ENCODE measurements at regions not wholly inside any gene's neighbourhood (a gene's known extent, or its start where the extent isn't known, plus 50 kb on each side); places are given as distances from the start of the nearest gene placed in this dataset.

DNA sequence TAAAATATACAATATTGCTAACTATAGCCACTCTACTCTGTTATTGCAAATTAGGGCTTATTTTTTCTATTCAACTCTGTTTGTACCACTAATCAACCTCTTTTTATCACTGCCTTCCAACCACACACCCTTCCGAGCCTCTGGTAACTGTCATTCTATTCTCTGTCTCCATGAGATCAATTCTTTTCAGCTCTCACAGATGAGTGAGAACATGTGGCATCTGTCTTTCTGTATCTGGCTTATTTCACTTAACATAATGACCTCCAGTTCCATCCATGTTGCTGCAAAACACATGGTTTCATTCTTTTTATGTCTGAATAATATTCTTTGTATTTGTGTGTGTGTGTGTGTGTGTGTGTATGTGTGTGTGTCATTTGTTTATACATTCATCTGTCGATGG, 350.1 kb upstream of the DACH1 start:
- Histone ChIP-seq H3K9me3 (replicated peaks; ENCODE audit: low read length) (no peaks in the 10 kb centered on the region), H3K9ac (ENCODE audit: low read depth, low read length) (no peak overlapping the region), H3K4me1 (ENCODE audit: control insufficient read depth, insufficient read depth, low read length) (no peaks in the 10 kb centered on the region), H3K36me3 (ENCODE audit: insufficient read depth, low read length) (no peaks in the 10 kb centered on the region), H3K27me3 (ENCODE audit: control insufficient read depth, insufficient read depth, low read length) (no peaks in the 10 kb centered on the region), H3K4me2 (ENCODE audit: low read length) (no peak overlapping the region), H3K4me3 (ENCODE audit: low read length) (no peak overlapping the region)

DNA sequence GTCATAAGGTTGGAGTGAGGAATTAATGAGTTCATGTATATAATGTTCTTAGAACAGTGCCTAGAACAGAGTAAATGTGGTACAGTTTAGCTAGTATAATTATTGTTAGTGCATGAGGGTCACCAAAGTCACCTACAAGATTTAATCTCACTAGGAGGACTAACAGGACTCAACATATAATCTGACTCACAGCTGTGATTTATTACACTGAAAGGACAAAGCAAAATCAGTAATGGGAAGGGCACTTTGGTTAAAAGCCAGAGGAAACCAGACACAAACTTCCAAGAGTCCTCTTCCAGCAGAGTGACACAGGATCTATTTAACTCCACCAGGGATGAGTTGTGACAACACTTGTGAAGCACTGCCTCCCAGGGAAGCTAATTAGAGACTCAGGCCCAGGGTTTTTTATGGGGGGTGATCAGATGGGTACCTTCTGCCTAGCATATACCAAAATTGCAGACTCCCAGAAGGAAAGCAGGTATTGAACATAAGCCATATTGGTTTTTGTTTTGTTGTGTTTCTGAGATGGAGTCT, 341.2 kb upstream of the DACH1 start:
- Histone ChIP-seq H3K36me3 (ENCODE audit: insufficient read depth, low read length) (no peaks in the 10 kb centered on the region), H3K4me1 (ENCODE audit: control insufficient read depth, insufficient read depth, low read length) (peaks cover 3% of the 10 kb centered on the region), H3K4me2 (ENCODE audit: low read length) (no peak overlapping the region), H3K9ac (ENCODE audit: low read depth, low read length) (no peak overlapping the region), H3K4me3 (ENCODE audit: low read length) (no peak overlapping the region), H3K9me3 (replicated peaks; ENCODE audit: low read length) (no peaks in the 10 kb centered on the region), H3K27me3 (ENCODE audit: control insufficient read depth, insufficient read depth, low read length) (no peaks in the 10 kb centered on the region)

DNA sequence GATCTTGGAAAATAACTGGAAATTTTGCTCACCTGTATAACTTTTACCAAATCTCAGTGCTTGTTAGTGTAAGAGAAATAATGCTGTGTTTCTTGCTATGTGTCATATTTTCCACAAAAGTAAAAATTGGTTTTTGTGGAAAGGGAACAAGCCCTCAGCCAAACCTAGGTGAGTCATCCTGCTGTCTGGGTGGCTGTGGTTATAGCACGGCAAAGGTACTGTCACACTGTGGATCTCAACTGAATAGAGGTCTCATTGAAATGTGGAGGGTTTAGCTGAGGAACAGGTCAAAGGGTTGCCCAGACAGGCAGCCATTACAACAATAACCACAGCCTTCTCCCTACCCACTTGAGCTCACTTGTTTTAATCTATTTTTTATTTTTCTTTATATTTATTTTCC, 338.8 kb upstream of the DACH1 start:
- Histone ChIP-seq H3K27me3 (ENCODE audit: control insufficient read depth, insufficient read depth, low read length) (no peaks in the 10 kb centered on the region), H3K9ac (ENCODE audit: low read depth, low read length) (no peak overlapping the region), H3K36me3 (ENCODE audit: insufficient read depth, low read length) (no peaks in the 10 kb centered on the region), H3K4me1 (ENCODE audit: control insufficient read depth, insufficient read depth, low read length) (peaks cover 3% of the 10 kb centered on the region), H3K9me3 (replicated peaks; ENCODE audit: low read length) (no peaks in the 10 kb centered on the region), H3K4me3 (ENCODE audit: low read length) (no peak overlapping the region), H3K4me2 (ENCODE audit: low read length) (no peak overlapping the region)

DNA sequence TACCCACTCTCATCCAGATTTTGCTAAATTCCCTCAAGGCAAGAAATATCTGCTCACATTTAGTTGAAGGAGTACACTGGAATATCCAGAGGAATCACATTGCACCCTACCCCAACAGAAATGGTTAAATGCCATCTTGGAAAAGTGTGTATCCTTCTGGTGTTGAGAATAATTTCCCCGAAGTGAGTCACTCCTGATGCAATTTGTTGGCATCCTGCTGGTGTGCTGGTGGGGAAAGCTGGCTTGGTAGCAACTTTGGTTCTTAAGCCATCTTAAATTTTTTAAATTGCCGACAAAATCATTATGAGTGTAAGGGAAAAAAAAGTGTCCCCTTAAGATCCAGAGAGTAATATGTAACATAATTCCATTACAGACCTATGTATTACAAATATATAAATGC, 337.3 kb upstream of the DACH1 start:
- Histone ChIP-seq H3K36me3 (ENCODE audit: insufficient read depth, low read length) (no peaks in the 10 kb centered on the region), H3K4me3 (ENCODE audit: low read length) (no peak overlapping the region), H3K4me2 (ENCODE audit: low read length) (no peak overlapping the region), H3K9ac (ENCODE audit: low read depth, low read length) (no peak overlapping the region), H3K4me1 (ENCODE audit: control insufficient read depth, insufficient read depth, low read length) (peaks cover 3% of the 10 kb centered on the region), H3K9me3 (replicated peaks; ENCODE audit: low read length) (no peaks in the 10 kb centered on the region), H3K27me3 (ENCODE audit: control insufficient read depth, insufficient read depth, low read length) (no peaks in the 10 kb centered on the region)

DNA sequence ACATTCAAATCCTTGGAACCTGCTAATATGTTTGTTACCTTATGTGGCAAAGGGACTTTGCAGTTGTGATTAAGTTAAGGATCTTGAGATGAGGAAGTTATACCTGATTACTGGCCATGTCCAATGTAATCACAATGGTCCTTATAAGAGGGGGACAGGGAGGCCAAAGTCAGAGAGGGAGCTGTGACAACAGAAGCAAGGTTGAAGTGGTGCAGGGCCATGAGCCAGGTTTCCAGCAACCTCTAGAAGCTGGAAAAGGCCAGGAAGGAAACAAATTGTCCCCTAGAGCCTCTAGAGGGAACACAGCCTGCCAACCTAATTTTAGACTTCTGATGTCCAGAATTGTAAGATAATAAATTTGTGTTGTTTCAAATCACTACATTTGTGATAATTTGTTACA, 334.7 kb upstream of the DACH1 start:
- H3K4me2 ChIP-seq (ENCODE audit: low read length), result no peak overlapping the region
- no peaks in the 10 kb centered on the region for H3K36me3 ChIP-seq (ENCODE audit: insufficient read depth, low read length)
- no peak overlapping the region for H3K9ac ChIP-seq (ENCODE audit: low read depth, low read length)
- no peak overlapping the region for H3K4me3 ChIP-seq (ENCODE audit: low read length)
- no peaks in the 10 kb centered on the region for H3K27me3 ChIP-seq (ENCODE audit: control insufficient read depth, insufficient read depth, low read length)
- H3K9me3 ChIP-seq (replicated peaks; ENCODE audit: low read length), result no peaks in the 10 kb centered on the region
- peaks cover 3% of the 10 kb centered on the region for H3K4me1 ChIP-seq (ENCODE audit: control insufficient read depth, insufficient read depth, low read length)

DNA sequence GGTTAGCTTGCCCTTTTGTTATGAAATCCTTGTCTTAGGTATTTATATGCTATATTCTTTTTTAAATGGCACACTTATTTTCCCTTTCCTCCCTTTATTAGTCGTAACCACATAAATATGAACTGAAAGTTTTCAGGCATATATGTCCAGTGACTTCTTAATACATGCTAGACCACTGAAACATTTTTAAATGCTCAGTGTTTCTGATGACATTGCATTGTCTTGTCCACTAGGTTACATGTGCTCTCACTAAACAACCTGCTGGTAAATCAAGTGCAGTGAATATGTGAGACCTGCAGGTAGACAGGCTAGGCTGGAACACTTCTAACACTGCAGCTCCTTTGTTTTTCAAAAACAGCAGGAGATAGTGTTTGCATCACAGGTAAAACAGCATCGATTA, 332.6 kb upstream of the DACH1 start:
- H3K4me2 ChIP-seq (ENCODE audit: low read length), result no peak overlapping the region

DNA sequence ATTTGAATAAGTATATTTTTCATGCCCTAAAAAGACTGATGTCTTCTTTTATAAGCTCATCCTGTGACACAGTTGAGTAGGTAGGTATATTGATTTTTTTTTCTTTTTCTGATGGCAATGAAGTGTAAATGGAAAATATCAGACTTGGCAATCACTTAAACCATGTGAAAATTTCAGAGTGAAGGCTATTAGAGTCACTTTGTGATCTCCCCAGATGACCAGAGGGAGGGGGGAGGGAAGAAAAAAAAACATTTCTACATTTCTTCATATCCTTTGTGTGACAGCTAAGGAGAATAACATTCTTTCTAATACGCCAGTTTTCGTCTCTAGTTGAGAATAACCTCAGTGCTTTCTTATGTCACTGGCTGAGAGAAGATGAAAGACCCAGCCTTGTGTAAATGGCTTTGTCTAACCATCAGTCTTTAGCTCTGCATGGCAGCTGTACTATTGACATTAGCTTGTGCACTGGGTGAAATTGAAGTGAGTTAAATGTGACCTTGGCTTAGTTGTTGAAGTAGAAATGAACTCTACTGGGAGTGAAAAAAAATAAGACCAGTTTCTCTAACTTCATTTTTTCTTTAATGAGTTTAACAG, 332.1 kb upstream of the DACH1 start:
- Histone ChIP-seq H3K36me3 (ENCODE audit: insufficient read depth, low read length) (no peaks in the 10 kb centered on the region), H3K9ac (ENCODE audit: low read depth, low read length) (no peak overlapping the region), H3K9me3 (replicated peaks; ENCODE audit: low read length) (no peaks in the 10 kb centered on the region), H3K4me1 (ENCODE audit: control insufficient read depth, insufficient read depth, low read length) (peaks cover under 1% of the 10 kb centered on the region), H3K27me3 (ENCODE audit: control insufficient read depth, insufficient read depth, low read length) (no peaks in the 10 kb centered on the region), H3K4me3 (ENCODE audit: low read length) (no peak overlapping the region), H3K4me2 (ENCODE audit: low read length) (no peak overlapping the region)

More for the DNA sequence above, 332.6 kb upstream of the DACH1 start:
- Histone ChIP-seq H3K4me1 (ENCODE audit: control insufficient read depth, insufficient read depth, low read length) (peaks cover 3% of the 10 kb centered on the region), H3K9ac (ENCODE audit: low read depth, low read length) (no peak overlapping the region), H3K4me3 (ENCODE audit: low read length) (no peak overlapping the region), H3K9me3 (replicated peaks; ENCODE audit: low read length) (no peaks in the 10 kb centered on the region), H3K27me3 (ENCODE audit: control insufficient read depth, insufficient read depth, low read length) (no peaks in the 10 kb centered on the region), H3K36me3 (ENCODE audit: insufficient read depth, low read length) (no peaks in the 10 kb centered on the region)

DNA sequence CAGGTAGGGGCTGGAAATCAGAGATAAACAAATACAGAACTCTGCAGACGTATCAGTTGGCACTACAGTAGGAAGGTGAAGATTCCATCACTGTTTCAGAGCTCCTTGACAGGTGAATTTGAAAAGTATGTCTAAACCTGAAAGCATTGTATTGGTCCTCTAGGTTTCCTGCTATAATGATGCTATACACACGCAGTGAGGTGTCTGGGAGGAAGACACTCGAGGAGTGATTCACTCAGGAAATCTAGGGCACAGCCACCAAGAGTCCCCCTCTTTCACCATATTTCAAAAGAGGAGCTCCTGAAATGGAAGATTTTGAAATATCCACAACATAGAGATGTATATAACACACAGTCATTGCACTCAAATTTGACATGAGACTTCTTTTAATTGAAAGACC, 331.0 kb upstream of the DACH1 start:
- H3K36me3 ChIP-seq (ENCODE audit: insufficient read depth, low read length), result no peaks in the 10 kb centered on the region
- H3K9me3 ChIP-seq (replicated peaks; ENCODE audit: low read length), result no peaks in the 10 kb centered on the region
- no peak overlapping the region for H3K4me2 ChIP-seq (ENCODE audit: low read length)
- H3K4me3 ChIP-seq (ENCODE audit: low read length), result no peak overlapping the region
- no peaks in the 10 kb centered on the region for H3K27me3 ChIP-seq (ENCODE audit: control insufficient read depth, insufficient read depth, low read length)
- H3K9ac ChIP-seq (ENCODE audit: low read depth, low read length), result no peak overlapping the region
- no peaks in the 10 kb centered on the region for H3K4me1 ChIP-seq (ENCODE audit: control insufficient read depth, insufficient read depth, low read length)

DNA sequence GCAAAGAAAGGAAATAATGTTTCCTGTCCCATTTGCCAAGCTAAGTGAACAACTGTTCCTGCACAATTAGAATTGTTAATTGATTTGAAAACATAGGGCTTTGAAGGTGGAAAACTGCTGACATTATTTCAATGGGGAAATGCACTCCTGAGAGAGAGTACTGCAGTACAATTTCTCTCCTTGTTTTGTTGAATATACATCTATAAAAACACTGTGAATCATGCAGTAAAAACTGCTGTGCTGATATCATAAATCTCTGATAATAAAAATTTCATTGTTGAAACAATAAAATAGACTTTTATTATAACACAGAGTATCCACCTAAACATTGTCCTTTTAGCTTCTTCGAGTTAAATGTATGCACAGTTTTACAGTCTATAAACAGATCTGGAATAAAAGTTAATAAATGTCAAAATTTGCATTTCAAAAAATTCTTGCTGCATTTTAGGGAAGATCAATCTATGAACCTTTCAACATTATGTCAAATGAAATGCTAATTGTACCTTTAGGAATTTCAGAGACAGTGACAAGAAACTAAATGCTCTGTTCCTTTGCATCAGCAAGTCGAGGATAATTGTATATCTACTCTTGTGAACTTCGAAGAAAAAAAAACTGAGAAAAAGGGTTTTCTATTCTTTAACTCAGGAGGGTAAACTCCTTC, 328.2 kb upstream of the DACH1 start:
- Histone ChIP-seq H3K4me2 (ENCODE audit: low read length) (no peak overlapping the region), H3K36me3 (ENCODE audit: insufficient read depth, low read length) (no peaks in the 10 kb centered on the region), H3K9me3 (replicated peaks; ENCODE audit: low read length) (no peaks in the 10 kb centered on the region), H3K9ac (ENCODE audit: low read depth, low read length) (no peak overlapping the region), H3K27me3 (ENCODE audit: control insufficient read depth, insufficient read depth, low read length) (no peaks in the 10 kb centered on the region), H3K4me1 (ENCODE audit: control insufficient read depth, insufficient read depth, low read length) (no peaks in the 10 kb centered on the region), H3K4me3 (ENCODE audit: low read length) (no peak overlapping the region)

DNA sequence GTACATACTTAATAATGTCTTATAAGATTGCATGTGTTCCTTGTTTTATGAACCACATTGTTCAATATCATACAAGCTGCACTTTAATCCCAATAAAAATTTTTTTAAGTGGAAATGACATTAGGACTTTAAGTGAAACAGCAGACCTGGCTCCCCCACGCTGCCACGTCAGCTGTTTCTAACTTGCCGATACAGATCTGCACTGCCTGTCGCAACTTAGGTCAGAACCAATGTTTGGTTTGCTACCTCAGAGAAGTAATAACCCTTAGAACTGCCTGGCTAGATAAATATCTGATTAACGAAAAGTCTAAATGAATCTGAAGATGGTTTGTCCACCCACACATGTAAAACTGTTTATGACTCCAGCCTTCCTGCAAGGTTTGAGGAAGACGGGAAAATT, 327.5 kb upstream of the DACH1 start:
- H3K4me3 ChIP-seq (ENCODE audit: low read length), result no peak overlapping the region
- H3K4me1 ChIP-seq (ENCODE audit: control insufficient read depth, insufficient read depth, low read length), result no peaks in the 10 kb centered on the region
- no peak overlapping the region for H3K9ac ChIP-seq (ENCODE audit: low read depth, low read length)
- H3K36me3 ChIP-seq (ENCODE audit: insufficient read depth, low read length), result no peaks in the 10 kb centered on the region
- no peaks in the 10 kb centered on the region for H3K27me3 ChIP-seq (ENCODE audit: control insufficient read depth, insufficient read depth, low read length)
- H3K4me2 ChIP-seq (ENCODE audit: low read length), result no peak overlapping the region
- H3K9me3 ChIP-seq (replicated peaks; ENCODE audit: low read length), result no peaks in the 10 kb centered on the region

DNA sequence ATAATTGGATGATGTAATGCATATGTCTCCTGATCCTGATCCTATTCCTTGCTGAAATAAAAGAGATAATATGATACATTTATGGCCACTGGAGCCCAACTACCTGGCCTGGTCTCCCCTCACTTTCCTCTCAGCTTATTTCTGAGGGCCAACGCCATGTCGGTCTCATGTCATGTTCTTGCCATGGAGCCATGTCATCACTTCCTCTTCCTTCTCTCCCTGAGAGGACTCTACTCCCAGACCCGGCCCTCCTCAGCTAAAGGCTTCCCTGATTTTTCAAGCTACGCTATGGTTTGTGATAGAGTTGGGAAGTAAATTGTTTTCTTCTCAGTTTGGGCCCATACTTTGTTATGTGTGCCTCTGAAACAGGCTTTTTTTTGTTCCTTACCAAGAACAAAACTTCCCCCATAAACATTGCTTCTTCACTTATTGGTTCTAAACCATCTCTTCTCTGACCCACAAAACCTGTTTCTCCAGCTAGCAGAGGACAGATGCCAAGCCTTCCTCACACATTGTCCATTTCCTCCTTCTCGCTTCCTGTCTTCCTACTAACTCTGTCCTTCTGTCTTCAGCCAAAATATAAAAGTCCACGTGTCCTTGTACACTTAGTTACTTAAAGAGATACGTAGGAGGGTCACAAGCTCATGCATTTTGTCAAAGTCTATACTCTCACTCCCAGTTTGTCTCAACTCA, 319.9 kb upstream of the DACH1 start:
- H3K27me3 ChIP-seq (ENCODE audit: control insufficient read depth, insufficient read depth, low read length), result no peaks in the 10 kb centered on the region
- H3K4me1 ChIP-seq (ENCODE audit: control insufficient read depth, insufficient read depth, low read length), result no peaks in the 10 kb centered on the region
- H3K9me3 ChIP-seq (replicated peaks; ENCODE audit: low read length), result no peaks in the 10 kb centered on the region

More for the DNA sequence above, 319.9 kb upstream of the DACH1 start:
- H3K4me3 ChIP-seq (ENCODE audit: low read length), result no peak overlapping the region
- no peak overlapping the region for H3K4me2 ChIP-seq (ENCODE audit: low read length)
- H3K9ac ChIP-seq (ENCODE audit: low read depth, low read length), result no peak overlapping the region
- no peaks in the 10 kb centered on the region for H3K36me3 ChIP-seq (ENCODE audit: insufficient read depth, low read length)
